ENCODE measurements at regions not wholly inside any gene's neighbourhood (a gene's known extent, or its start where the extent isn't known, plus 50 kb on each side); places are given as distances from the start of the nearest gene placed in this dataset.

DNA sequence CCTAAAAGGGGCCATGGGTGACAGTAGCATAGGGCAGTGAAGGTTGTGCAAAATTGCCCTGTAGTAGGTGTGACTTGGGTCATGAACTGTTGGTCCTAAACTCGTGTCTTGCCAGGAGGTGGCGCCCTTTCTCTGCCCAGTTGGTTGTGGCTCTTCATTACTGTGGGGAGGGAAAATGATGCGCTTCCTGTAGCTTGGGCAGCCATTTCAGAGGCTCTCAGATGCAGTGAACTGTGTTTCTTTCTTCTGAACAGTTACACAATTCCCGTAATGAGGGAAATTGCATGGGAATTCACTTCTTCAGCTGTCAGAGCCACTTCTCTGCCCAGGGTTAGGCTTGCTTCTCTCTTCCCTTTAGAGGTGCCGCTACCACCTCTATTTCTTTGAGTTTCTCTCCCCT is 148.1 kb upstream of the NRXN3 start:
- H3K27ac Mint-ChIP-seq, result no peak overlapping the region
- WGBS (ENCODE audit: insufficient coverage), result 29% methylated on average over 3 of the region's 5 CpGs
- Histone ChIP-seq H3K9me3 (no peaks in the 10 kb centered on the region), H3K36me3 (ENCODE audit: control insufficient read depth in 2 of 2, extremely low read depth in 1 of 2, insufficient read depth in 1 of 2, low read length in 1 of 2) (no peaks in the 10 kb centered on the region), H3K27me3 (replicated peaks in 1 of 2; ENCODE audit: control insufficient read depth in 2 of 2, extremely low read depth in 1 of 2, insufficient read depth in 2 of 2, low read length in 1 of 2) (peaks cover 0 to 5% of the 10 kb centered on the region in 2 experiments), H3K4me3 (ENCODE audit: control insufficient read depth in 1 of 2, extremely low read depth in 1 of 2, low read length in 1 of 2) (no peak overlapping the region), H3K27ac (ENCODE audit: low read length) (no peak overlapping the region), H3K4me1 (ENCODE audit: control insufficient read depth in 1 of 2, extremely low read depth in 1 of 2, insufficient read depth in 2 of 2, low read length in 2 of 2) (no peaks in the 10 kb centered on the region)
- H3K4me3 Mint-ChIP-seq, result no peak overlapping the region
- H3K27me3 Mint-ChIP-seq, result peaks cover 3 to 23% of the 10 kb centered on the region in 2 donors
- H3K4me1 Mint-ChIP-seq, result no peaks in the 10 kb centered on the region
- ChIA-PET POLR2A (no interaction called here), CTCF (no interaction called here)
- ATAC-seq (replicated peaks in 1 of 4) (no peak), DNase-seq (peak in 17 of 35 experiments; percentile 0 to 27 (median 5))
- no peaks in the 10 kb centered on the region for H3K36me3 Mint-ChIP-seq
- H3K9me3 Mint-ChIP-seq, result peaks cover 0 to 9% (median 0%) of the 10 kb centered on the region in 3 donors

DNA sequence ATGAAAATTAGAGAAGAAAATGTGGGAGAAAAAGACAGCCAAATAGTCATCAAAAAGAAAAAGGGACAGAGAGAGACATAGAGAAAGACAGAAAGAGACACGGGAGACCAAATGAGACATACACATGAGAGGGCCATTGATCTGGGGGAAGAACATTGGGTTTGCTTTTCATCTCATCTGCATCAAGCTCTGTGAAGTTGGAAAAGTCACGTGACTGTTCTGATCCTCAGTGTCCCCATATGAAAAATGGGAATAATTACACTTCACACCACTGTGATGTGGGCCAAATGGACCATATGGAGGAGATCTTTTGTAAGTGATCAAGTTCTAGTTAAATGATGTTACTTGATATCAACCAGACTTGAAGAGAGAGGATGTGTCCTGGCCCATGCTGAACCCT is 147.1 kb upstream of the NRXN3 start:
- DNase-seq (no peak), ATAC-seq (replicated peaks in 1 of 4) (no peak)
- peaks cover 0 to 4% (median 0%) of the 10 kb centered on the region in 3 donors for H3K9me3 Mint-ChIP-seq
- Histone ChIP-seq H3K36me3 (ENCODE audit: control insufficient read depth in 2 of 2, extremely low read depth in 1 of 2, insufficient read depth in 1 of 2, low read length in 1 of 2) (no peaks in the 10 kb centered on the region), H3K4me3 (ENCODE audit: control insufficient read depth in 1 of 2, extremely low read depth in 1 of 2, low read length in 1 of 2) (no peak overlapping the region), H3K4me1 (ENCODE audit: control insufficient read depth in 1 of 2, extremely low read depth in 1 of 2, insufficient read depth in 2 of 2, low read length in 2 of 2) (no peaks in the 10 kb centered on the region), H3K27ac (ENCODE audit: low read length) (no peak overlapping the region), H3K9me3 (no peaks in the 10 kb centered on the region), H3K27me3 (replicated peaks in 1 of 2; ENCODE audit: control insufficient read depth in 2 of 2, extremely low read depth in 1 of 2, insufficient read depth in 2 of 2, low read length in 1 of 2) (peaks cover 0 to 5% of the 10 kb centered on the region in 2 experiments)
- ChIA-PET POLR2A (no interaction called here), CTCF (no interaction called here)
- WGBS (ENCODE audit: insufficient coverage), result 100% methylated on average over 1 of the region's 2 CpGs
- H3K4me1 Mint-ChIP-seq, result no peaks in the 10 kb centered on the region
- H3K4me3 Mint-ChIP-seq, result no peak overlapping the region
- no peaks in the 10 kb centered on the region for H3K36me3 Mint-ChIP-seq
- H3K27me3 Mint-ChIP-seq, result peaks cover 7 to 21% of the 10 kb centered on the region in 2 donors
- no peak overlapping the region for H3K27ac Mint-ChIP-seq

DNA sequence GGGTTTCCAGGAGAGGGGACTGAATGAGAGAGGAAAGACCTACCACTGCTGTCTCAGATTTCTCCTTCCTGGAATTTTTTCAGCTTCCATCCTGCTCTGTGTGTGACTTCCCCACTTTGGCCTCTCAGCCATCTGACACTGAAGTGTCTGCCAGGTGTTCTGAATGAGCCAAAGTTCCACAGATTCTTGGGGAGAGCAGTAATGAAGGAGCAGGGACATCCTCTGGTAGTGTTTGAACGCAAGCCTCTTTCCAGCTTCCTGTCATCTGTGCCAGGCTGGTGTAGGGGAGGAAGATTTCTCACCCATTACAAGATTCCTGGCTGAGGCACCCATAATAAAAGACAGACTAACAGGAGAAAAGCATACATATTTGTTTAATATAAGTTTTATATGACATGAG is 141.7 kb upstream of the NRXN3 start:
- Mint-ChIP-seq H3K36me3 (no peaks in the 10 kb centered on the region), H3K4me1 (no peaks in the 10 kb centered on the region), H3K4me3 (no peak overlapping the region), H3K27me3 (peaks cover 26 to 34% of the 10 kb centered on the region in 2 donors), H3K9me3 (no peaks in the 10 kb centered on the region), H3K27ac (no peak overlapping the region)
- WGBS (ENCODE audit: insufficient coverage), result no CpG with 5 or more reads among the region's 1 CpG
- Histone ChIP-seq H3K4me1 (ENCODE audit: control insufficient read depth in 1 of 2, extremely low read depth in 1 of 2, insufficient read depth in 2 of 2, low read length in 2 of 2) (no peaks in the 10 kb centered on the region), H3K27ac (ENCODE audit: low read length) (no peak overlapping the region), H3K27me3 (replicated peaks in 1 of 2; ENCODE audit: control insufficient read depth in 2 of 2, extremely low read depth in 1 of 2, insufficient read depth in 2 of 2, low read length in 1 of 2) (peaks cover 0 to 18% of the 10 kb centered on the region in 2 experiments), H3K36me3 (ENCODE audit: control insufficient read depth in 2 of 2, extremely low read depth in 1 of 2, insufficient read depth in 1 of 2, low read length in 1 of 2) (no peaks in the 10 kb centered on the region), H3K4me3 (ENCODE audit: control insufficient read depth in 1 of 2, extremely low read depth in 1 of 2, low read length in 1 of 2) (no peak overlapping the region), H3K9me3 (no peaks in the 10 kb centered on the region)
- ATAC-seq (replicated peaks in 1 of 4), result no peak
- ChIA-PET CTCF (interaction anchor here in 1 of 2 donors (0.7 kb wide), 1 partner anchor 1305 kb away, joined by 4 read pairs; no protein-coding TSS in a partner anchor), POLR2A (no interaction called here)
- no peak for DNase-seq

DNA sequence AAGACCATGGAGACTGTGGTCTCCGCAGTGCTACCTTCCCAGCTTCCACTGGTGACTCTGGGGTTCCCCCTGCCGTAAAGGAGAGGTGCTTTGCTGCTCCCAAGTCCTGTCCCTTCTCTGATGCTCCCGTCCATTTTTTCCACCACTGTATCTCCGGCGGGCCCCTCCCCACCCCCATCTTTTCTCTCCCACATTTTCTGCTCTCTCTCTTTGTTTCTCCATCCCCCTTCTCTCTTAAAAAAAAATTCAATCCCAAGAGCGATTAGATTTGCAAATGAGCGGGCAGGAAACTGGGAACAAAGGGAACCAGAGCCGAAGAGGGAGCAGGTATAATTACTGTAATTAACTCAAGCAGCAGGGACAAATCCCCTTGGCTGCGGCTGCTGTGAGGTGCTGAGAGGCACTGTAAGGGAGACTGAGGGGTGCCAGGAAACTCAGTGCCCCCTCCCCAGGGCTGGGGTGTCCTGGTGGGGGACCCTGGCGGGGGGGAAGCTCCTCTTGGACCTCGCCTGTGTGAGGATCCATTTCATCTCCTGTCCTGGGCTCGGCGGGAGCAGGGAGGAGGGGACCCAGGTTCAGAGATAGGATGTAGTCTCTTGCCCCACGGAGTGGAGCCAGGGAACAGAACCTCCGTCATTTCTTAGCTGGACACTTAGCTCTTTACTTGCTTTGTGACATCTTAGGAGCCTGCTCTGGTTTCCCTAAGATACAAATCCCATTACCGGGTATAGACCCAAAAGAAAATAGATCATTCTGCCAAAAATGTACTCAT is 140.4 kb upstream of the NRXN3 start:
- no peaks in the 10 kb centered on the region for H3K36me3 ChIP-seq (ENCODE audit: control insufficient read depth in 2 of 2, extremely low read depth in 1 of 2, insufficient read depth in 1 of 2, low read length in 1 of 2)
- WGBS (ENCODE audit: insufficient coverage), result 38% methylated on average over 12 of the region's 16 CpGs
- no peak overlapping the region for H3K4me3 Mint-ChIP-seq
- H3K4me1 Mint-ChIP-seq, result no peaks in the 10 kb centered on the region
- H3K27ac ChIP-seq (ENCODE audit: low read length), result no peak overlapping the region
- no peak overlapping the region for H3K27ac Mint-ChIP-seq
- DNase-seq (no peak), ATAC-seq (replicated peaks in 1 of 4) (no peak)
- H3K36me3 Mint-ChIP-seq, result no peaks in the 10 kb centered on the region
- ChIA-PET POLR2A (no interaction called here), CTCF (no interaction called here)
- peaks cover 0 to 18% of the 10 kb centered on the region in 2 experiments for H3K27me3 ChIP-seq (replicated peaks in 1 of 2; ENCODE audit: control insufficient read depth in 2 of 2, extremely low read depth in 1 of 2, insufficient read depth in 2 of 2, low read length in 1 of 2)
- H3K9me3 Mint-ChIP-seq, result no peaks in the 10 kb centered on the region
- no peaks in the 10 kb centered on the region for H3K4me1 ChIP-seq (ENCODE audit: control insufficient read depth in 1 of 2, extremely low read depth in 1 of 2, insufficient read depth in 2 of 2, low read length in 2 of 2)
- H3K9me3 ChIP-seq, result no peaks in the 10 kb centered on the region
- no peak overlapping the region for H3K4me3 ChIP-seq (ENCODE audit: control insufficient read depth in 1 of 2, extremely low read depth in 1 of 2, low read length in 1 of 2)
- peaks cover 26 to 34% of the 10 kb centered on the region in 2 donors for H3K27me3 Mint-ChIP-seq

DNA sequence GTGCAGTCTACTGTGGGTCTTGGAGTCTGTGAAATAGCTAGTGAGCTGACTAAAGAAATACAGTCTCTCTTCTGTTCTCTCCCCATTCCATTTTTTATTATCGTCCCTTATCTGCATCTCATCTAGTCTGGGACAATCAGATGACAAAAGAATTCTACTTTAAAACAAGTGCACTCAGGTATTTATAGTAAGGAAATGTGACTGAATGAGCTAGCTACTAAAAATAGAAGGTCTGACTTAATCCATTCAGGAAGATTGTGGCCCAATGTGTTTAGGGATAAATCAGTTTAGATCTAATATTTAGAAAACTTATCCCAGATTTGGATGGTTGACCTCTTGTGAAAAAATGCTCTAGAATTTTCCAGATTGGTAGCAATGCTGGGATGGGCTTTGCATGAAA is 126.8 kb upstream of the NRXN3 start:
- no peak overlapping the region for H3K4me3 ChIP-seq (ENCODE audit: control insufficient read depth in 1 of 2, extremely low read depth in 1 of 2, low read length in 1 of 2)
- CTCF ChIA-PET, result no interaction called here
- Mint-ChIP-seq H3K4me1 (no peaks in the 10 kb centered on the region), H3K9me3 (peaks cover 0 to 3% (median 0%) of the 10 kb centered on the region in 3 donors), H3K27me3 (peaks cover 19 to 23% of the 10 kb centered on the region in 2 donors), H3K4me3 (no peak overlapping the region), H3K27ac (no peak overlapping the region), H3K36me3 (no peaks in the 10 kb centered on the region)
- DNase-seq (no peak), ATAC-seq (replicated peaks in 1 of 4) (no peak)
- H3K27ac ChIP-seq (ENCODE audit: low read length), result no peak overlapping the region
- WGBS (ENCODE audit: insufficient coverage), result no CpG with 5 or more reads among the region's 1 CpG
- H3K4me1 ChIP-seq (ENCODE audit: control insufficient read depth in 1 of 2, extremely low read depth in 1 of 2, insufficient read depth in 2 of 2, low read length in 2 of 2), result no peaks in the 10 kb centered on the region
- POLR2A ChIA-PET, result no interaction called here
- H3K27me3 ChIP-seq (replicated peaks in 1 of 2; ENCODE audit: control insufficient read depth in 2 of 2, extremely low read depth in 1 of 2, insufficient read depth in 2 of 2, low read length in 1 of 2), result peaks cover 0 to 6% of the 10 kb centered on the region in 2 experiments
- H3K9me3 ChIP-seq, result no peaks in the 10 kb centered on the region
- no peaks in the 10 kb centered on the region for H3K36me3 ChIP-seq (ENCODE audit: control insufficient read depth in 2 of 2, extremely low read depth in 1 of 2, insufficient read depth in 1 of 2, low read length in 1 of 2)

DNA sequence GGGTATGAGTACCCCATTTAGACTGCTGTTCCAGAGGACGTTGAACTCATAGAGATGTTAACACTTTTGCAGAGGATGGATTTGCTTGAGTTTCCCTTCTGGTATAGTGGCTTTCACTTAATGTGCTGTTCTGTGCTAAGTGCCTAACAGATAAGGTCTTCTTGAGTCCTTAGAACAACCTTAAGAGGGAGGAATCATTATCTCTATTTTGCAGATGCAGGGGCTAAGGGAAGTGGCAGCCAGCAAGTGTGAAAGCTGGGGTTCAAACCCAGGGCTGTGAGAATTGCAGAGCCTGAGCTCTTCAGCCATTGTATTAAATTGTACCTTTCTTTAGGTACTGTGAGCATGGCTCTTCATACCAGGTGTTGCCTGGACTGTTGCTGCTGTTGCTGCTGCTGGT is 122.1 kb upstream of the NRXN3 start:
- 40% methylated on average over 1 of the region's 1 CpG for WGBS (ENCODE audit: insufficient coverage)
- Mint-ChIP-seq H3K9me3 (peaks cover 0 to 11% (median 8%) of the 10 kb centered on the region in 3 donors), H3K27ac (no peak overlapping the region), H3K4me1 (no peaks in the 10 kb centered on the region), H3K4me3 (no peak overlapping the region), H3K27me3 (peaks cover 0 to 13% of the 10 kb centered on the region in 2 donors), H3K36me3 (no peaks in the 10 kb centered on the region)
- no peak for DNase-seq
- no peak for ATAC-seq (replicated peaks in 1 of 4)
- CTCF ChIA-PET, result no interaction called here
- H3K4me1 ChIP-seq (ENCODE audit: control insufficient read depth in 1 of 2, extremely low read depth in 1 of 2, insufficient read depth in 2 of 2, low read length in 2 of 2), result no peaks in the 10 kb centered on the region
- H3K27ac ChIP-seq (ENCODE audit: low read length), result no peak overlapping the region
- no peaks in the 10 kb centered on the region for H3K36me3 ChIP-seq (ENCODE audit: control insufficient read depth in 2 of 2, extremely low read depth in 1 of 2, insufficient read depth in 1 of 2, low read length in 1 of 2)
- H3K27me3 ChIP-seq (replicated peaks in 1 of 2; ENCODE audit: control insufficient read depth in 2 of 2, extremely low read depth in 1 of 2, insufficient read depth in 2 of 2, low read length in 1 of 2), result no peaks in the 10 kb centered on the region
- H3K4me3 ChIP-seq (ENCODE audit: control insufficient read depth in 1 of 2, extremely low read depth in 1 of 2, low read length in 1 of 2), result no peak overlapping the region
- POLR2A ChIA-PET, result no interaction called here
- no peaks in the 10 kb centered on the region for H3K9me3 ChIP-seq
